SU-DHL-6 (cell line): ENCODE measurements at regions not wholly inside any gene's neighbourhood (a gene's known extent, or its start where the extent isn't known, plus 50 kb on each side); places are given as distances from the start of the nearest gene placed in this dataset.
"Not testable (repeated sequence)": the region's sequence is repeated elsewhere in the genome, so short reads cannot be mapped to it uniquely, and the experiment has no call there.

Experiments
- H2AFZ ChIP-seq: fragments of 200-600 bp; sonication (generic); 2 replicates; pipeline ENCODE4 v1.6.1; 2014; ENCODE audit warnings: low read depth, mild to moderate bottlenecking, moderate library complexity, mixed read lengths, antibody characterized with exemption, low read length; ENCODE audit not compliant: severe bottlenecking
- H3F3A ChIP-seq: fragments of 200-600 bp; shearing (Covaris generic); 2 replicates; pipeline ENCODE4 v1.6.0; 2016; ENCODE audit warnings: antibody characterized with exemption, mild to moderate bottlenecking; ENCODE audit not compliant: insufficient read depth
- H3K27ac ChIP-seq: fragments of 200-600 bp; sonication (generic); 2 replicates; pipeline ENCODE4 v1.5.1; 2016; ENCODE audit warnings: low read depth, mild to moderate bottlenecking, low read length, moderate library complexity, mixed read lengths
- H3K27me3 ChIP-seq: fragments of 200-600 bp; sonication (generic), shearing (Covaris generic); 2 replicates; pipeline ENCODE4 v1.6.0; 2014; ENCODE audit warnings: mild to moderate bottlenecking, low read length
- H3K36me3 ChIP-seq: fragments of 200-600 bp; sonication (generic); 2 replicates; pipeline ENCODE4 v1.6.1; 2014; ENCODE audit warnings: mild to moderate bottlenecking, low read length, mixed read lengths
- H3K4me2 ChIP-seq: fragments of 300-600, 200-600 bp; shearing (Covaris generic), sonication (generic); 2 replicates; pipeline ENCODE4 v1.6.0; 2014; ENCODE audit warnings: low read length, low read depth, mild to moderate bottlenecking; ENCODE audit not compliant: poor library complexity, severe bottlenecking
- H3K4me3 ChIP-seq: fragments of 200-600 bp; sonication (generic); 2 replicates; pipeline ENCODE4 v1.5.1; 2014; ENCODE audit warnings: antibody characterized with exemption, low read length, mild to moderate bottlenecking, mixed read lengths; ENCODE audit not compliant: insufficient read depth, poor library complexity, severe bottlenecking
- H3K79me2 ChIP-seq: fragments of 200-600 bp; sonication (generic); 2 replicates; pipeline ENCODE4 v1.6.1; 2014; ENCODE audit warnings: mild to moderate bottlenecking, low read length, moderate library complexity; ENCODE audit not compliant: insufficient read depth
- H3K9ac ChIP-seq: fragments of 200-600 bp; sonication (generic); 2 replicates; pipeline ENCODE4 v1.7.0; 2014; ENCODE audit warnings: mild to moderate bottlenecking, low read length
- H3K9me2 ChIP-seq: fragments of 200-600 bp; sonication (generic); replicated peaks from 2 replicates; pipeline ENCODE4 v1.6.1; 2014; ENCODE audit warnings: low read length; ENCODE audit not compliant: insufficient read depth
- H3K9me3 ChIP-seq: fragments of 200-600 bp; sonication (generic); 2 replicates; pipeline ENCODE4 v1.6.1; 2014; ENCODE audit warnings: low read length, mixed read lengths; ENCODE audit not compliant: insufficient read depth
- H4K20me1 ChIP-seq: fragments of 200-600 bp; sonication (generic); 2 replicates; pipeline ENCODE4 v1.6.1; 2014; ENCODE audit warnings: low read depth, mild to moderate bottlenecking, antibody characterized with exemption, low read length, moderate library complexity, mixed read lengths
- EZH2phosphoT487 ChIP-seq: fragments of 200-600 bp; sonication (generic), shearing (Covaris generic); conservative IDR thresholded peaks from 2 replicates; pipeline ENCODE4 v1.6.1; 2018; ENCODE audit warnings: mild to moderate bottlenecking, antibody characterized with exemption, low read length, moderate library complexity, mixed read lengths
- TF ChIP-seq, protein P1 (sequence below): fragments of 200-600 bp; sonication (generic); IDR thresholded peaks from one replicate; pipeline ENCODE4 v1.5.1; 2017; ENCODE audit warnings: antibody characterized with exemption, mild to moderate bottlenecking, low read length, moderate library complexity; ENCODE audit not compliant: insufficient read depth, poor library complexity, severe bottlenecking

DNA sequence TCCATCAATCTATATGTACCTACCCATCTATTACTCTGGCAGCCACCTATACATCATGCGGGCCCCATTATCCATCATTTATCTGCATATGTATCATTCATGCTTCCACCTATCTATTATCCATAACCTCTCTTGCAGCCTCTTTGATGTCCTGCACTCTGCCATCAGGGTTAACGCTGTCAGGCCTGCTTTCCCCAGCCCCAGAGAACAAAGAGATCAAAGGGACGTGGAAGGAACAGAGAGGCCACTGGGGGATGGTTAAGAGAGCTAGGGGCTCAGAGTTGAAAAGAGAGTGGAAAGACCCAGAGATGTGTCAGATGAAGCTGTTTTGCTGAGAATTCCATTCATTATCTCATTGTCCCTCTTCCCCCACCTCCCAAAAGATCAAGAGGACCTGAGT lies 67.3 kb upstream of the CCDC167 start:
- Histone ChIP-seq H2AFZ (no peak overlapping the region), H3K4me3 (no peak overlapping the region), H3K27me3 (no peaks in the 10 kb centered on the region), H3K27ac (no peak overlapping the region), H3K9ac (no peak overlapping the region), H4K20me1 (no peaks in the 10 kb centered on the region), H3K9me3 (no peaks in the 10 kb centered on the region), H3K79me2 (no peaks in the 10 kb centered on the region), H3K4me2 (no peak overlapping the region), H3F3A (no peaks in the 10 kb centered on the region), H3K9me2 (no peaks in the 10 kb centered on the region), H3K36me3 (no peaks in the 10 kb centered on the region)
- TF ChIP-seq, protein P1, sequence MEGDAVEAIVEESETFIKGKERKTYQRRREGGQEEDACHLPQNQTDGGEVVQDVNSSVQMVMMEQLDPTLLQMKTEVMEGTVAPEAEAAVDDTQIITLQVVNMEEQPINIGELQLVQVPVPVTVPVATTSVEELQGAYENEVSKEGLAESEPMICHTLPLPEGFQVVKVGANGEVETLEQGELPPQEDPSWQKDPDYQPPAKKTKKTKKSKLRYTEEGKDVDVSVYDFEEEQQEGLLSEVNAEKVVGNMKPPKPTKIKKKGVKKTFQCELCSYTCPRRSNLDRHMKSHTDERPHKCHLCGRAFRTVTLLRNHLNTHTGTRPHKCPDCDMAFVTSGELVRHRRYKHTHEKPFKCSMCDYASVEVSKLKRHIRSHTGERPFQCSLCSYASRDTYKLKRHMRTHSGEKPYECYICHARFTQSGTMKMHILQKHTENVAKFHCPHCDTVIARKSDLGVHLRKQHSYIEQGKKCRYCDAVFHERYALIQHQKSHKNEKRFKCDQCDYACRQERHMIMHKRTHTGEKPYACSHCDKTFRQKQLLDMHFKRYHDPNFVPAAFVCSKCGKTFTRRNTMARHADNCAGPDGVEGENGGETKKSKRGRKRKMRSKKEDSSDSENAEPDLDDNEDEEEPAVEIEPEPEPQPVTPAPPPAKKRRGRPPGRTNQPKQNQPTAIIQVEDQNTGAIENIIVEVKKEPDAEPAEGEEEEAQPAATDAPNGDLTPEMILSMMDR = no peak
- TF ChIP-seq EZH2phosphoT487 = no peak

DNA sequence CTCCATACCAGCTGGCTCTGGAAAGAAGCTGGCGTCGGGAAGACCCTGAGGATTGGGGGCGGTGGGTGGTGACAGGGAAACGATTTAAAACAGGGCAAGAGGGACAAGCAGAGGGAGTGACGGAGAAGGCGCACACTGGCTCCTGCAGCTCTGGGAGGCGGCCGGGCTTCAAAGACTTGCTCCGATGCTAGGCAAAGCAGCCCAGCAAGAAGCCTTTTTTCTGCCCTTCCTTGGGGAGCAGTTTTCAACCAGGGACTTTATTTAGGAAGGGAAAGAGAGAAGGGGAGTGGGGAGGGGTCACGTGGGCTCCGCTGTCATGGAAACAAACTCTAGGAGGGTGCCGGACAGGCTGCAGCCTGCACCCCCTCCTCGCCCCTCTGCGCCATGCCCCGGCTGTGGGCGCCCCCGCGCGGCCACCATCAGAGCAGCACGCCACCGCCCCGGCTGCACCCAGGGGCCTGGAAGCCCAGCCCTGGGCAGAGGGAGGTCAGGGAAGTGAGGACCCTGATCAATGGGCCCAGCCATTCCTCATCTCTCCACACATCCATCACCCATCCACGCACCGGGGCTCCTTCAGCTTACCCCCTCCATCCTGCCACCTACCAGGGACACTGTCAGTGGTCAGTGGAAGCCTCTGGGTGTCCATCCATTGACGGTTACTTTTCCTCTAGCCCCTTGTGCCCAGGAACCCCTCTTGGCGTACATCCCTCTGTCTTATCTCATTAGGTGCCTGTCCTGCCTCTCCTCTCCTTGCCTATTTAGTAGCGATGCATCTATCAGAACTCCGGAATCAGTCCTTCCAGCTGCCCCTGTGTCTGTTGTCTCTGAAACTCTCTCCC lies 66.6 kb upstream of the CCDC167 start:
- TF ChIP-seq EZH2phosphoT487 = no peak
- TF ChIP-seq, protein P1 = peak; percentile 99
- H3K27me3 ChIP-seq = no peaks in the 10 kb centered on the region
- no peak overlapping the region for H2AFZ ChIP-seq
- H3K9me3 ChIP-seq = no peaks in the 10 kb centered on the region
- H3K9ac ChIP-seq = no peak overlapping the region
- no peaks in the 10 kb centered on the region for H4K20me1 ChIP-seq
- no peaks in the 10 kb centered on the region for H3F3A ChIP-seq
- no peak overlapping the region for H3K4me2 ChIP-seq
- H3K9me2 ChIP-seq = no peaks in the 10 kb centered on the region
- H3K36me3 ChIP-seq = no peaks in the 10 kb centered on the region
- no peak overlapping the region for H3K4me3 ChIP-seq
- H3K79me2 ChIP-seq = no peaks in the 10 kb centered on the region
- no peak overlapping the region for H3K27ac ChIP-seq

DNA sequence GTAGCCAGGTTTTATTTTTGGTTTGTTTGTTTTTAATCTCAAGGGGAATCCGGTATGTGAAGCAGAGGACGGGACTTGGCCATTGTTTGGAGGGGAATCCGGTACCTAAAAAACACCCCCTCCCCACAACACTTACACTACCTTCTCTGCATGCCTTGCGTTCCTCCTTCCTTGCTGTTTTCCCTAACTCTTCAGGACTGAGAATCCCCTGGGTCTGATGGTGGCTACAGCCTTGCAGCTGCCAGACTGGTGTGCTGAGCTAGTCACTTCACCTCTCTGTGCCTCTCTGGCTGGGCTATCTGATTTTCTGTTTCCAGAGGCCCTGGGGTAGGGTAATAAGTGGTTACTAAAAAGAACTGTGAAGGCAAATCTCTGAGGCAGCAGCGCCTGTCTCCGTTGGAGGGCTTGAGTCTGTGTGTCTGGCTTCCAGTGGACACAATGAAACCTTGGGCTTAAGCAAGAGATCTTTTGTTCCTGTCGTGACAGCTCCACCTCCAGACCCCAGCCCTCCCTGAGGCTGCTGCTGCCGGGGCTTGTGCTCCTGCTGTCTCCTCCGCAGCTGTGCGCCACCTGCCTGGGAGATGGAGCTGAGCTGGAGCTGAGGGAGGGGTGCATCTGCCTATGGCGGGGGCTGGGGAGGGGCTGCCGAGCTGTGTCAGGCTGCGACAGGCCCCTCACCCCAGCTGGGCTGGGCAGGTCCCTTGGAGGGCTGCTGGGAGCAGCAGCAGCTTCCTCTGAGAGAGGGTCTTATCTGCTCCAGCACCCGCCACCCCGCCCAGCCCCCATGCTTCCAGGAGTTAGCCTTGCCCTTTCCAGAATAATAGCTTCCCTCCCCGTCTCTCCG lies 65.8 kb upstream of the CCDC167 start:
- H3F3A ChIP-seq = no peaks in the 10 kb centered on the region
- no peaks in the 10 kb centered on the region for H3K27me3 ChIP-seq
- H3K27ac ChIP-seq = no peak overlapping the region
- H3K4me3 ChIP-seq = no peak overlapping the region
- H3K9me3 ChIP-seq = no peaks in the 10 kb centered on the region
- no peaks in the 10 kb centered on the region for H3K79me2 ChIP-seq
- no peak overlapping the region for H3K9ac ChIP-seq
- H3K4me2 ChIP-seq = no peak overlapping the region
- H4K20me1 ChIP-seq = no peaks in the 10 kb centered on the region
- no peaks in the 10 kb centered on the region for H3K36me3 ChIP-seq
- H2AFZ ChIP-seq = no peak overlapping the region
- 0 out of 2 replicates have a peak, but pooled peaks have one; percentile 14 for TF ChIP-seq EZH2phosphoT487
- TF ChIP-seq, protein P1 = no peak
- no peaks in the 10 kb centered on the region for H3K9me2 ChIP-seq

DNA sequence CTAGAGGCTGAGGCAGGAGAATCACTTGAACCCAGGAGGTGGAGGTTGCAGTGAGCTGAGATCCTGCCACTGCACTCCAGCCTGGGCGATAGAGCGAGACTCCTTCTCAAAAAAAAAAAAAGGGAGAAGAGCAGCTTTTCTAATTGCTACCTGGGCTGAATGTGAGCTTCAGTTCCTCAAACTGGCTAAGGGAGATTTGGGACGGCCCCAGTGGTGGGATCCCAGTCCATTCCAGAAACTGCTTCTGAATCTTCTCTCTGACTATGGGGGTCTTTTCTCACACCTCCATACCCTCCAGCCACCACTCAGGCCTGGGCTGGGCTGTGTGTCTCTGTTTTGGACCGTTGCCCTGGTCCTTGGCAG lies 63.2 kb upstream of the CCDC167 start:
- H3K27me3 ChIP-seq, H3K9me3 ChIP-seq, H3K79me2 ChIP-seq, H2AFZ ChIP-seq, H3K36me3 ChIP-seq, H3K4me3 ChIP-seq, H3K4me2 ChIP-seq, H4K20me1 ChIP-seq, H3F3A ChIP-seq, H3K9ac ChIP-seq, H3K9me2 ChIP-seq, H3K27ac ChIP-seq: not testable (repeated sequence)
